Left renal cortex interstitium (tissue), 4 donors: ENCODE measurements at regions not wholly inside any gene's neighbourhood (a gene's known extent, or its start where the extent isn't known, plus 50 kb on each side); places are given as distances from the start of the nearest gene placed in this dataset.
A peak's percentile ranks its signal among the peaks of the same experiment; 100 is the strongest.
"Not testable (repeated sequence)": the region's sequence is repeated elsewhere in the genome, so short reads cannot be mapped to it uniquely, and the experiment has no call there.

Source experiments
- DNase-seq, 4 donors: peaks; one replicate each; pipeline ENCODE4 v3.0.0-alpha.2; 2013; ENCODE audit warnings: low read depth in 4 of 4, low spot score in 2 of 4, missing footprints in 1 of 4

- DNase-seq = no peak
Observed at GRCh38 chr9:75274781-75275180, 186.5 kb downstream of the OSTF1 start.

- no peak for DNase-seq
Observed at GRCh38 chr9:75282047-75282446, 193.7 kb downstream of the OSTF1 start.

DNA sequence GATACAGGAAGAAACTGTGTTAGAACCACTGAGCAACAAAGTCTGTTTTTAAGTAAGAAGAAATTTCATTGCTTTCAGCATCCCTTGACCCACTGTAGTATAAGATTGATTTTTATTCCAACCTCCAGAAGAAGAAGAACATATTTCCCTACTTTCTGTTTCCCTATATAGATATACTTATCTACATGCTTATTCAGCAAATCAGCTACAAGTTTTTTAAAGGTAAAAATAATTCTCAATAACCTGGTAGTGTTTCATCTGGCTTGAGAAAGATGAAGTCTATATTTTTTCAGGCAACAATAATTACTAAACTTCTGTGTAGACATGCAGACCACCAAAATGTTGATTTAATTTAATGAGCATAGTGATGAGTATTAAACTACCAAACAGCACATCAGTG is 201.0 kb downstream of the OSTF1 start:
- no peak for DNase-seq

GRCh38 chr9:75299324-75299723 is 211.0 kb downstream of the OSTF1 start:
- DNase-seq = no peak

DNA sequence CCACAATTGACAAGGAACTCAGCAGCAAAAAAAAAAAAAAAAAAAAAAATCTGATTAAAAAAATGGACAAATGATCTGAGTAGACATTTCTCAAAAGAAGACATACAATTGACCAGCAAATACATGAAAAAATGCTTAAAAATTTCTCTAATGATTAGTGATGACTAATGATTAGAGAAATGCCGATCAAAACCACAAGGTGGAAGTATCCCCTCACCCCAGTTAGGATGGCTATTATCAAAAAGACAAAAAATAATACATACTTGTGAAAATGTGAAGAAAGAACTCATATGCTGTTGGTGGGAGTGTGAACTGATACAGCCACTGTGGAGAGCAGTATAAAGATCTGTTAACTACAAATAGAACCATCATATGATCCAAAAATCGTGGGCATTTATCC is 245.3 kb downstream of the OSTF1 start:
- peak in 1 of 4 donors; percentile 0 for DNase-seq

- no peak for DNase-seq
Observed at GRCh38 chr9:75358846-75359245, 270.5 kb downstream of the OSTF1 start.

- no peak for DNase-seq
Observed at GRCh38 chr9:75359638-75360037, 271.3 kb downstream of the OSTF1 start.

DNA sequence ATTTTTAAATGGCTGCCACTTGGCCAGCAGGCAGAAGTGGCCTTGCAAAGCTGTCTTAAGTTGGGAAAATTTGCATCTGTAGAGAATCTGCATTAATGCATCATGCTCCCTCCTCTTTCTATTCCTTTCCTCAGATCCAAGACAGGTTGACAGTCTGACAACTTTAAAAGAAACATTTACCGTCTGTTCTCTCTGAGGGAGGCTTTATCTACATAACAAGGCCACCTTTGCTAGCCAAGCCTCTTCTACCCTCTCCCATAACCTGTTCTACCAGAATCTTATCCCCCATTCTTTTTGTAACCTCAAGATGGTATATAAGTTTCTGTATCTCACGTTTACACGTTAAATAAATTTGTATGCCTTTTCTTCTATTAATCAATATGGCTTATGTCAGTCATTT is 271.9 kb downstream of the OSTF1 start:
- DNase-seq = no peak

- DNase-seq = not testable (repeated sequence)
Observed at GRCh38 chr9:75362446-75362845, 274.1 kb downstream of the OSTF1 start.

GRCh38 chr9:75365196-75365595 is 276.9 kb downstream of the OSTF1 start:
- no peak for DNase-seq

DNA sequence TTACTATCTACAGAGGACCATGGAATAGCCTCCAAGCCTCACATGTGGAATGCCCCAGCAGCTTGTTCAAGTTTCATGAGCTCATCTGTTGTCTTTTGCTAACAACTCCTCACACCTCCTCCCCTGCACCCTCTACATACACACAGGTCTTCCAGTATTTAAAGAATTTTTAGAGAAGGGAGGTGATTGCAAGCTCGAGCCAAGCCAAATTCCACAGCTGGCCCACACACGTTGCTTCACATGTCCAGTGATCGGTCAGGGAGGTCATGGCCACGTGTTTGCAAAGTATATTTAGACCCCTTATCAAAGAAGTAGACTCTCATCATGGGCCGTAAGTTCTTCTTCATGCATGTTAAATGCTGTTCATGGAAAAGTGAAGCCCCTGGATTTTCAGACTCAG is 281.7 kb downstream of the OSTF1 start:
- no peak for DNase-seq

DNA sequence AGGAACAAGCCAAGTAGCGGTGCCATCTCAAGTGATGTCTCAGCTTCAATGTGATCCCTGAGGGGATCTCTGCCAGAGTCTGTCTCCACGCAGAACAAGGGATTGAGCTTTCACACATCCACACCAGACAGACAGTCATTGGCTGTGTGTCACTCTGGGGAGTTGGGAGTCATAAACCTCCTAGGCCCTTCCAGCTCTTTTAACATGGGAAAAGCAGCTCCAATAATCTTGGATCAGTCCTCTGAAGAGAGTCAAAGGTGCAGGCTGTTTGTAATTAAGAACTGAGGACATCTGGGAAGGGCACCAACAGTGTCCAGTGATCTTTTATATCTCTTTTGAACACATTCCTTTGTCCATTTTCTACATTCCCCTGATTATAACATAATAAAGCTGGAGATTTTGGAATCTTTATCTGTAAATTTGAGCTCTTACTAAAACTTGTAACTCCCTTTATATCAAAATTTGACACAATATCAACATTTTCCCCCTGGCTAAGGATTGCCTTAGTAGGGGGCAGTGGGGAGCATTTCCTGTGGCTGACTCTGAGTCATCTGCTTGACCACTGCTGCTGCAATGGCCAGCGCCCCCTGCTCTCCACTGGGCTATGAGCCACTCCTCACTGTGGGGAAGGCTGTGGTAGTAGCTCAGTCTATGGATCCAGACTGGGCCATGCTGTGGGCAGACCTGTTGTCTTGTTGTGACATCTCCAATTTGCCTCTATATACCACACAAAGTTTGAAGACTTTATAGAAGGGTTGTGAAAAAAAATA is 284.4 kb downstream of the OSTF1 start:
- DNase-seq = no peak

DNA sequence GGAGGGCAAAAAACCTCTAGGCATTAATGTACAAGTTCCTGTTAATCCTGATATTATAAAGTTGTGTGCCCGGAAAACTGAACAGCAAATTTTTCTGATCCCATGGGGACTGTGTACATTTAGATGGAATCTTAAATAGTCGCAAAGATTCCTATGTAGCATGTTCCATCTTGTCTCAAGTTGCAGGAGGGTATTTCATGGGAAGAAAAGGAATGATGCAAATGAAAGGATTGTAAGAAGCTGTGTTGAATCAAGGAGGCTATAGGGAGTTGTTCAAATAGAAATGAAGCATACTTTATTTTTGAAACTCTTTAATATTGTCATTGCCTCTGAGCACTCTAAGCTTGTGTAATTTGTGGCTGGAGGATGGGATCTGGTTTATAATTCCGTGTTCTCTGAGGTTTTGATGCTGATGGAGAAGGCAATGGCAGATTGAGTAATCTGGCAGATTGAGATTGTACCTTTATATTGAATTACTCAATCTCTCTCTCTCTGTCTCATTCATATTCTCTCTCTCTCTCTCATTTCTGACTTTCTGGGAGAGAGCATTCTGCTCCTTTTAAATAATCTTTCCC is 288.5 kb downstream of the OSTF1 start:
- DNase-seq = no peak

- DNase-seq = no peak
Observed at GRCh38 chr9:75378036-75378435, 289.7 kb downstream of the OSTF1 start.

DNA sequence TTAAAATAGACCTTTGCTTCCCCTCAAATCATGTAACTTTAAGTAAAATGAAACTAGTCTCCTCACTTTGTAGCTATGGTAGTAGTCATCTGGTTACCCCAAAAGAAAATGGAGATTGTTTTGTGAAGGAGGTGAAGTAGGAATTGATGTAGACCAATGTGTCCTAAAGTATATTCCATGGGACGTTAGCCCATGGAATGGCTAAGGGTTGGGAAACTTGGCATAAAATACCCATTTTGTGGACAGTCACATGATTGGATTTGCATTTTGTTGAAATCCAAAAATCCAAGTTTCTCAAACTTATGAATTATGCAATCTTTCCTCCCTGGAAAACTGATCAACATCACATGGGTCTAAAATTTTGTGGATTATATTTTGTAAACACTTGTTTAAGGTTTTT is 290.6 kb downstream of the OSTF1 start:
- DNase-seq = no peak

DNA sequence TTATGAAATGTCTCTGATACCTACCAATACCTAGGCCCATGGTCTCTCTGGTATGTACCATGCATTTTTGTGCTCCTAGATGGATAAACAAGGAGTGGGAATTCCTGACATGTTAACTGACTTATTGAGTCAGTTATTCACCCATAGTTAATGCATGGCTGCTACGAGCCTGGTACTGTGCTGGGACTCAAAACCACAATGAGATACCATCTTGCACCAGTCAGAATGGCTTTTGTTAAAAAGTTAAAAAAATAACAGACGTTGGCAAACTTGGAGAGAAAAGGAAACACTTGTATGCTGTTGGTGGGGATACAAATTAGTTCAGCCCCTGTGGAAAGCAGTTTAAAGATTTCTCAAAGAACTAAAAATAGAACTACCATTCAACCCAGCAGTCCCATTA is 293.8 kb downstream of the OSTF1 start:
- no peak for DNase-seq

DNA sequence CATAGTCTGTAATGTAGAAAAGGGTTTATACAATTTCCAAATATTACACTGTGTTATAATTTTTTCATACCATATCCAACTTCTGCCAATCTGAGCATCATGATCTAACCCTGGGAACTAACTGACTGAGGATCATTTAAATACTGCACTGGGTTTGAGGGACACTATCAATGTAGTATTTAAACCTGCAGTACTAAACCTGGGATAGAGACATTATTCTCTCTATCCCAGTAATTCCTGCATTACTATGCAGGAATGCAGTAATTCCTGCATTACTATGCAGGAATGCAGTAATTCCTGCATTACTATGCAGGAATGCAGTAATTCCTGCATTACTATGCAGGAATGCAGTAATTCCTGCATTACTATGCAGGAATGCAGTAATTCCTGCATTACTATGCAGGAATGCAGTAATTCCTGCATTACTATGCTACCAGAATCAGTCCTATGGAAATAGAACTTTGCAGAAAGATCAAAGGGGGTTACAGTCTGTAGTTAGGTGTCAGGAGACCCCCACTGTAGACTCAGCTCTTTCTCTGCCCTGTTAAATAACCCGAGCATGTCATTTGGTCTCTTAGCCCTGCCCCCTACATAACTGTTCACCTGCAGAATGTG is 295.2 kb downstream of the OSTF1 start:
- not testable (repeated sequence) for DNase-seq

- no peak for DNase-seq
Observed at GRCh38 chr9:75385236-75385635, 296.9 kb downstream of the OSTF1 start.

GRCh38 chr9:75389101-75389500 is 300.8 kb downstream of the OSTF1 start:
- DNase-seq = no peak

- no peak for DNase-seq
Observed at GRCh38 chr9:75390951-75391350, 302.6 kb downstream of the OSTF1 start.

- no peak for DNase-seq
Observed at GRCh38 chr9:75391497-75391896, 303.2 kb downstream of the OSTF1 start.

- no peak for DNase-seq
Observed at GRCh38 chr9:75395336-75395735, 307.0 kb downstream of the OSTF1 start.
